AG04450 (cell line): ENCODE measurements at regions not wholly inside any gene's neighbourhood (a gene's known extent, or its start where the extent isn't known, plus 50 kb on each side); places are given as distances from the start of the nearest gene placed in this dataset.

ENCODE experiments used
- CTCF ChIA-PET: fragments of 300-600, 350-600 bp; formaldehyde crosslinking; extraction: SDS; loops from one replicate; lab custom pipeline; 2022; ENCODE audit warnings: antibody characterized with exemption, inconsistent platforms; lab: Charles Lee
- POLR2A ChIA-PET: fragments of 350-600 bp; formaldehyde crosslinking; extraction: SDS; loops from one replicate; lab custom pipeline; 2021; ENCODE audit warnings: antibody characterized with exemption, inconsistent platforms; lab: Yijun Ruan, JAX
- DNase-seq: peaks from one replicate; pipeline ENCODE4 v3.0.0-alpha.2; 2011; ENCODE audit warnings: low read depth, low spot score
- H3K27ac ChIP-seq: one replicate; pipeline ENCODE4 v1.5.1; 2012; ENCODE audit warnings: low read depth, low read length, control low read depth
- H3K27me3 ChIP-seq: one replicate; pipeline ENCODE4 v1.6.0; 2012; ENCODE audit warnings: low read length; ENCODE audit not compliant: control insufficient read depth, insufficient read depth
- H3K4me3 ChIP-seq: 2 replicates; pipeline ENCODE4 v1.5.1; 2011; ENCODE audit warnings: mild to moderate bottlenecking, low read depth, low read length, control low read depth
- H3K9me3 ChIP-seq: 2 replicates; pipeline ENCODE4 v1.5.1; 2012; ENCODE audit warnings: low read length; ENCODE audit not compliant: control insufficient read depth, insufficient read depth
- CTCF ChIP-seq: IDR thresholded peaks from 2 replicates; pipeline ENCODE4 v1.5.1; 2011; ENCODE audit warnings: low read depth, low read length, control low read depth, inconsistent platforms

- no peak overlapping the region for H3K4me3 ChIP-seq
- H3K27ac ChIP-seq = no peak overlapping the region
- CTCF ChIA-PET = no interaction called here
- no peak for DNase-seq
- no peaks in the 10 kb centered on the region for H3K9me3 ChIP-seq
- no peak for TF ChIP-seq CTCF
- H3K27me3 ChIP-seq = no peaks in the 10 kb centered on the region
- POLR2A ChIA-PET = no interaction called here
Observed at GRCh38 chrX:35392232-35392631, 405.9 kb upstream of the MAGEB16 start.

DNA sequence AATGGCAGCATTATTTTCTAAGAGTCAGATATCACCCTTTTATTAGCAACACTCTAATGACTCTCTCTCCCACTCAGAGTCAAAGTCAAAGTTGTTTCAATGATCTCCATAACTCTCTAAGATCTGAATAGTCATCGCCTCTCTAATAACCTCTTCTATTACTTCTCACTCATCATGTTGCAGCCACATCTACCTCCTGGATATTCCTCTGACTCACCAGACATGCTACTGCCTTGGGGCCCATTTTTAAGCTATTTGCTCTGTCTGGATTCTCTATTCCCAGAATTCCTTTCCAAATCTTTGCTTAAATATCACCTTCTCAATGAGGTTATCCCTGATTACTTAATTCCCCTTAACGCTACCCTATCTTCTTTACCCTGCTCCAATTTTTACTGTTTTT, 391.8 kb upstream of the MAGEB16 start:
- H3K27me3 ChIP-seq = no peaks in the 10 kb centered on the region
- H3K4me3 ChIP-seq = no peak overlapping the region
- H3K9me3 ChIP-seq = no peaks in the 10 kb centered on the region
- CTCF ChIA-PET = no interaction called here
- POLR2A ChIA-PET = no interaction called here
- H3K27ac ChIP-seq = no peak overlapping the region
- no peak for TF ChIP-seq CTCF
- no peak for DNase-seq

DNA sequence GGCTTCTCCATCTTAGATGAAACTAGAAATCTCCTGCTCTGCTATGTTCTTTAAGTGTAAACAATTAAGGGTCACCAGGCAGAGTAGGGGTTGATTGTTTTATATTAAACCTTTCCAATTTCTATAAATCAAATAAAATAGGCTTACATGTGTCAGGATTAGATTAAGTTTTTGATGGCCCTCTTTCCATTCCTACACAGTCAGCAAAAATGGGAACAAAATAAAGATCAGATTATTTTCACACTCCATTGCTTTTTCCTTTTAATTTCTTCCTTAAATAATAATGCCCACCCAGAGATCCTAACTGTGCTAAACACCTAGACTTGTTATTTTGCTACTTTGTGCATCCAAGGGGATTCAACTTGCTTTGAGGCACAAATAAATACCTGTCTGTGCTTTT, 381.4 kb upstream of the MAGEB16 start:
- ChIA-PET POLR2A (no interaction called here), CTCF (no interaction called here)
- TF ChIP-seq CTCF = no peak
- DNase-seq = no peak
- H3K9me3 ChIP-seq = no peaks in the 10 kb centered on the region
- H3K27me3 ChIP-seq = no peaks in the 10 kb centered on the region
- H3K27ac ChIP-seq = no peak overlapping the region
- no peak overlapping the region for H3K4me3 ChIP-seq

DNA sequence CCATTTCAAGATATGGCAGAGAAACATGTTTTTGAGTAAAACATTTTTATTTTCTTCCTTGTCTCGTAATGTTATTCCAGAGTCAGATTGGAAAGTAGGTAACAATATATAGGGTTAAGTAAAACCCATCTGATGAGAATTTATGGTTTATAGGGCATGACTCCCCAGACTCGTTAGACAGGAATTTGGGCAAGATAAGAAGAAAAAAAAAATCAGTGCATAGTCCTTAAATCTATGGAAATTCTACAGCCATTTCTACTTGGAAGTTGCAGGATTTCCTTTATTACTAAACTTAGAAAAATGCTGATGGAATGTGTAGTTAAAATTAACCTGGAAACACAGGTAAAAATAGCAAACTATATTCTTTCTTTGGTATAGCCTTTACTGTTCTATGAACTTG, 366.1 kb upstream of the MAGEB16 start:
- POLR2A ChIA-PET = no interaction called here
- no peak for DNase-seq
- Histone ChIP-seq H3K27ac (no peak overlapping the region), H3K4me3 (no peak overlapping the region), H3K9me3 (no peaks in the 10 kb centered on the region), H3K27me3 (no peaks in the 10 kb centered on the region)
- CTCF ChIA-PET = no interaction called here
- TF ChIP-seq CTCF = no peak

DNA sequence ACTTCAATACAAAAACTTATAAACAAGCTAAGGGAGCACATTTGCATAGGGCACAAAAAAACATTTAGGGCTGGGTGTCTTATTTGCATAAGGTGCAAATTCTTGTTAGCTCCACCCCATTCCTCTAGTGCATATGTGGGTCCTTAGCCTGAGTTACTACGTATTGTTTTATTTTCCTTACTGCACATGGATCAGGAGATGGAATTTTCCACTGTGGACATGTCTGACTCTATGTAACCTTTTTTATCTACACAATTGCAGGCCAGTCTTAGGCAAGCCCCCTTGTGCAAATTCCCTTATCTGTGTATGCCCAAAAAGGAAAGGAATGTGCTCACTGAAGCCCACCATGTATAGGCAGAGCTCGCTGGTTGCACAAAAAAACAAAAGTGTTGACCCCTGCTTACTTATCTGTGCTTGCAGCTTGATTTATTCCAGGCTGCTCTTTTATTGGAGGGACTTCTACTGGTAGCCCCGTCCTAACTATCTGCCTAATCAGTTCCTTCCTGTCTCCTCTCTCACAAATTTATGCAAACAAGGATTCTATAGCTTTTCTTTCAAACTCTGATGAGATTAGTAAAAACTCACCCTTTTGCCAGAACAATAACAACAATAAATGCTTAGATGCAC, 359.0 kb upstream of the MAGEB16 start:
- no peaks in the 10 kb centered on the region for H3K9me3 ChIP-seq
- POLR2A ChIA-PET = no interaction called here

More for the DNA sequence above, 359.0 kb upstream of the MAGEB16 start:
- CTCF ChIA-PET = no interaction called here
- Histone ChIP-seq H3K27me3 (no peaks in the 10 kb centered on the region), H3K4me3 (no peak overlapping the region), H3K27ac (no peak overlapping the region)
- no peak for TF ChIP-seq CTCF
- no peak for DNase-seq
